Neural cell (in vitro differentiated cells): ENCODE measurements at regions not wholly inside any gene's neighbourhood (a gene's known extent, or its start where the extent isn't known, plus 50 kb on each side); places are given as distances from the start of the nearest gene placed in this dataset.

Experiments used
- H2AFZ ChIP-seq: fragments of 200-600, 300-800 bp; sonication (generic), shearing (Covaris generic); 2 replicates; pipeline ENCODE4 v1.6.0; 2014; ENCODE audit warnings: low read depth, mild to moderate bottlenecking, antibody characterized with exemption, low read length, moderate library complexity
- H3F3A ChIP-seq: fragments of 200-600 bp; shearing (Covaris generic); 2 replicates; pipeline ENCODE4 v1.6.1; 2016; ENCODE audit warnings: mild to moderate bottlenecking, moderate library complexity, mixed read lengths, antibody characterized with exemption, low read length; ENCODE audit not compliant: insufficient read depth, poor library complexity, severe bottlenecking
- H3K27ac ChIP-seq: fragments of 200-600, 300-800 bp; sonication (generic), shearing (Covaris generic); 2 replicates; pipeline ENCODE4 v1.5.1; 2014; ENCODE audit warnings: mild to moderate bottlenecking, low read length, moderate library complexity
- H3K27me3 ChIP-seq: fragments of 300-800, 200-600 bp; sonication (generic), shearing (Covaris generic); 2 replicates; pipeline ENCODE4 v1.6.0; 2014; ENCODE audit warnings: mild to moderate bottlenecking, low read depth, low read length, moderate library complexity; ENCODE audit not compliant: insufficient read depth
- H3K36me3 ChIP-seq: fragments of 300-800, 200-600 bp; sonication (generic), shearing (Covaris generic); 2 replicates; pipeline ENCODE4 v1.5.1; 2014; ENCODE audit warnings: mild to moderate bottlenecking, antibody characterized with exemption, low read length, moderate library complexity; ENCODE audit not compliant: insufficient read depth
- H3K4me2 ChIP-seq: fragments of 300-800, 200-600 bp; sonication (generic), shearing (Covaris generic); 2 replicates; pipeline ENCODE4 v1.6.0; 2014; ENCODE audit warnings: mild to moderate bottlenecking, low read length
- H3K4me3 ChIP-seq: fragments of 300-800, 200-600 bp; sonication (generic), shearing (Covaris generic); 2 replicates; pipeline ENCODE4 v1.5.1; 2014; ENCODE audit warnings: mild to moderate bottlenecking, low read length, moderate library complexity
- H3K79me2 ChIP-seq: fragments of 200-600 bp; shearing (Covaris generic); replicated peaks from 2 replicates; pipeline ENCODE4 v1.6.0; 2014; ENCODE audit warnings: mild to moderate bottlenecking, low read length, moderate library complexity; ENCODE audit not compliant: insufficient read depth
- H3K9ac ChIP-seq: fragments of 300-800, 200-600 bp; sonication (generic), shearing (Covaris generic); 2 replicates; pipeline ENCODE4 v1.6.1; 2016; ENCODE audit warnings: mild to moderate bottlenecking, low read length, mixed read lengths
- H3K9me2 ChIP-seq: fragments of 200-600 bp; shearing (Covaris generic); 2 replicates; pipeline ENCODE4 v1.6.1; 2016; ENCODE audit warnings: mild to moderate bottlenecking, low read length, mixed read lengths; ENCODE audit not compliant: insufficient read depth
- H3K9me3 ChIP-seq: fragments of 200-600, 300-800 bp; sonication (generic), shearing (Covaris generic); 2 replicates; pipeline ENCODE4 v1.6.1; 2016; ENCODE audit warnings: mild to moderate bottlenecking, mixed run types, low read length, moderate library complexity, mixed read lengths
- H4K20me1 ChIP-seq: fragments of 200-600 bp; shearing (Covaris generic); 2 replicates; pipeline ENCODE4 v1.6.1; 2016; ENCODE audit warnings: mild to moderate bottlenecking, mixed run types; ENCODE audit not compliant: insufficient read depth
- CTCF ChIP-seq: fragments of 450-650 bp; IDR thresholded peaks from 2 replicates; pipeline ENCODE4 v1.5.1; 2014; ENCODE audit warnings: antibody characterized with exemption, mild to moderate bottlenecking, moderate library complexity; ENCODE audit not compliant: poor library complexity, severe bottlenecking
- EP300 ChIP-seq: fragments of 450-650 bp; conservative IDR thresholded peaks from 2 replicates; pipeline ENCODE4 v1.6.1; 2014; ENCODE audit warnings: antibody characterized with exemption, mild to moderate bottlenecking, moderate library complexity; ENCODE audit not compliant: poor library complexity, severe bottlenecking
- EZH2 ChIP-seq: fragments of 200-600, 300-800 bp; shearing (Covaris generic), sonication (generic); IDR thresholded peaks from 2 replicates; pipeline ENCODE4 v1.6.1; 2014; ENCODE audit warnings: antibody characterized with exemption, low read length, borderline replicate concordance, mild to moderate bottlenecking; ENCODE audit not compliant: insufficient read depth, poor library complexity, severe bottlenecking
- MXI1 ChIP-seq: fragments of 450-650 bp; conservative IDR thresholded peaks from 2 replicates; pipeline ENCODE4 v1.6.1; 2014; ENCODE audit warnings: antibody characterized with exemption, mild to moderate bottlenecking; ENCODE audit not compliant: poor library complexity, severe bottlenecking
- POLR2AphosphoS5 ChIP-seq: IDR thresholded peaks from 2 replicates; pipeline ENCODE4 v1.6.1; 2012
- RAD21 ChIP-seq: fragments of 450-650 bp; conservative IDR thresholded peaks from 2 replicates; pipeline ENCODE4 v1.6.1; 2014; ENCODE audit warnings: antibody characterized with exemption, mild to moderate bottlenecking, moderate library complexity
- REST ChIP-seq: IDR thresholded peaks from 2 replicates; pipeline ENCODE4 v1.6.1; 2012; ENCODE audit warnings: borderline replicate concordance
- SMC3 ChIP-seq: fragments of 450-650 bp; conservative IDR thresholded peaks from 2 replicates; pipeline ENCODE4 v1.6.1; 2014; ENCODE audit warnings: antibody characterized with exemption, mild to moderate bottlenecking, moderate library complexity; ENCODE audit not compliant: poor library complexity
- TAF1 ChIP-seq: IDR thresholded peaks from 2 replicates; pipeline ENCODE4 v1.6.1; 2012; ENCODE audit warnings: low read depth

GRCh38 chr11:13120691-13121090 lies 111.6 kb downstream of the RASSF10 start:
- TF ChIP-seq CTCF (no peak), RAD21 (no peak), SMC3 (no peak), MXI1 (no peak)
- Histone ChIP-seq H3K9me2 (no peaks in the 10 kb centered on the region), H3K36me3 (no peaks in the 10 kb centered on the region), H3K27ac (no peak overlapping the region), H3K4me2 (no peak overlapping the region), H3K4me3 (no peak overlapping the region), H4K20me1 (no peaks in the 10 kb centered on the region), H3K27me3 (no peaks in the 10 kb centered on the region), H3K9ac (no peak overlapping the region), H3F3A (no peaks in the 10 kb centered on the region), H2AFZ (no peak overlapping the region), H3K79me2 (no peaks in the 10 kb centered on the region), H3K9me3 (no peaks in the 10 kb centered on the region)

GRCh38 chr11:13126430-13126829 lies 117.3 kb downstream of the RASSF10 start:
- H3F3A ChIP-seq: no peaks in the 10 kb centered on the region
- H4K20me1 ChIP-seq: no peaks in the 10 kb centered on the region
- no peaks in the 10 kb centered on the region for H3K36me3 ChIP-seq
- H2AFZ ChIP-seq: no peak overlapping the region
- H3K9ac ChIP-seq: no peak overlapping the region
- no peaks in the 10 kb centered on the region for H3K9me2 ChIP-seq
- no peaks in the 10 kb centered on the region for H3K79me2 ChIP-seq
- no peaks in the 10 kb centered on the region for H3K9me3 ChIP-seq
- TF ChIP-seq CTCF (no peak), POLR2AphosphoS5 (no peak), RAD21 (no peak), TAF1 (no peak), EP300 (no peak), SMC3 (no peak), EZH2 (no peak), MXI1 (no peak), REST (no peak)
- no peak overlapping the region for H3K4me2 ChIP-seq
- no peaks in the 10 kb centered on the region for H3K27me3 ChIP-seq
- no peak overlapping the region for H3K27ac ChIP-seq
- H3K4me3 ChIP-seq: no peak overlapping the region
